HG03457 (cell line): ENCODE measurements at regions not wholly inside any gene's neighbourhood (a gene's known extent, or its start where the extent isn't known, plus 50 kb on each side); places are given as distances from the start of the nearest gene placed in this dataset.
"Not testable (repeated sequence)": the region's sequence is repeated elsewhere in the genome, so short reads cannot be mapped to it uniquely, and the experiment has no call there.

Experiments used
- ATAC-seq: cut with Tn5 transposase; IDR thresholded peaks from one replicate; pipeline ENCODE4 v1.9.1; 2021; ENCODE audit warnings: moderate number of reproducible peaks; ENCODE audit not compliant: unreplicated experiment

- no peak for ATAC-seq
These were observed 172.1 kb downstream of the GOLGA6L6 start for GRCh38 chr15:20369500-20369899.

- ATAC-seq, result no peak
These were observed 172.6 kb downstream of the GOLGA6L6 start for GRCh38 chr15:20368974-20369373.

- no peak for ATAC-seq
These were observed 174.5 kb downstream of the GOLGA6L6 start for GRCh38 chr15:20367093-20367492.

GRCh38 chr15:20363591-20363990 lies 178.0 kb downstream of the GOLGA6L6 start:
- not testable (repeated sequence) for ATAC-seq

GRCh38 chr15:20361091-20361490 lies 180.5 kb downstream of the GOLGA6L6 start:
- ATAC-seq, result no peak

DNA sequence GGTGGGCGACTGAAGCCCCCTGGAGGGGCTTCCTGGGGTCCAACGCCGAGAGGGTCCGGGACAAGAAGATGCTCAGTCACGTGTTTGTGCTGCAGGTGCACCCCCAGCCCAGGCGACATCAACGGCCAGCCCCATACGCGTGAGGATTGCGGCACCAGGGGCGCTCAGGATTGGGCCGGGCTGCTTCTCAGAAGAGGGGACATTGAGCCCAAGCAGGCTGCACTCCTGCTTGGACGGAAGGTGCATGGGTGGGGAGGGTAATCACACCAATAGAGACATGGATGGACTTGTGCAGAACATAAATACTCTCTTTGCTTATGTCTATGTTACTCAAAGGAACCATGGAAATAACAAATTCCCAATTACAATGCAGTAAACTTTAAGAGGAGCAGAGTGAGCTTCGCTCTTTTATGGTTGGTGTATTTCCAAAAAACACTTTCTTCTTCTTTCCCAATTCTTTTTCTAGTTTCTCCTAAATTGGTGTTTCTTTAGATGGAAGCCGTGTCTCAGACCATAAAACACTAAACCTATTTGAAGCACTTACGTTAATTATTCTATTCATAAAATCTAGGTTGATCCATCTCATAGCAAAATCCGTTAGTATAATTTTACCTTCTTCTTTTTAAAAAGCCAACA lies 182.7 kb downstream of the GOLGA6L6 start:
- ATAC-seq, result no peak

DNA sequence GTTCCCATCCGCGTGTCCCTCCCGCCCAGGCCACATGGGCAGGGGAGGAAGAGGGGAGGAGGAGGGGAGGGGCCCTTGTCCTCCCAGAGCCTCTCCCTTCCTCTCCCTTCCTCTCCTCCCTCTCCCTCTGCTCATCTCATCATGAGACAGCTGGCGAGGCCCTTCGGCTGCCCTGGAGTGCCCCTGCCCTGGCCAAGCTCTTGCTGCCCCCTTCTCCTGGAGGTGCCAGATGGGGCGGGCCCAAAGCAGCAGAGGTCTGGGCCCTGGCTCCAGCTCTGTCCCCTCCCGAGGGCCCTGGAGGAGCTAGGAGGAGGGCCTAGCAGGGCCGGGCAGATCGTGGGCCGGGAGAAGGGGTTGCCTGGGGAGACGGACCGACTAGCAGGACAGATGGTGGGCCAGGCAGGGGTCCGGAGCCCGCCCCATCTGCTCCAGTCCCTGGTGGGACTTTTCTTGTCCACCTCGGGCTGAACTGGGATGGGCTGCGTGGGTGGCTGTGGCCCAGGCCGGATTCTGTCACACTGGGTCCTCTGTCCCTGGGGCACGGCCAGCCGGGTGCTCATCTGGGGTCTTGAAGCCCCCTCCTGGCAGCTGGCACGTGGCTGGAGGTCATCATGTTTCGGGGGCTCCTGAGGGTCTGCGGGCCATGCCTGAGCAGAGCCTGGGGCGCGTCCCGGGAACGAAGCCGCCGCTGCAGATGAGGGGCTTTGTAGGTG lies 183.4 kb downstream of the GOLGA6L6 start:
- ATAC-seq, result no peak

DNA sequence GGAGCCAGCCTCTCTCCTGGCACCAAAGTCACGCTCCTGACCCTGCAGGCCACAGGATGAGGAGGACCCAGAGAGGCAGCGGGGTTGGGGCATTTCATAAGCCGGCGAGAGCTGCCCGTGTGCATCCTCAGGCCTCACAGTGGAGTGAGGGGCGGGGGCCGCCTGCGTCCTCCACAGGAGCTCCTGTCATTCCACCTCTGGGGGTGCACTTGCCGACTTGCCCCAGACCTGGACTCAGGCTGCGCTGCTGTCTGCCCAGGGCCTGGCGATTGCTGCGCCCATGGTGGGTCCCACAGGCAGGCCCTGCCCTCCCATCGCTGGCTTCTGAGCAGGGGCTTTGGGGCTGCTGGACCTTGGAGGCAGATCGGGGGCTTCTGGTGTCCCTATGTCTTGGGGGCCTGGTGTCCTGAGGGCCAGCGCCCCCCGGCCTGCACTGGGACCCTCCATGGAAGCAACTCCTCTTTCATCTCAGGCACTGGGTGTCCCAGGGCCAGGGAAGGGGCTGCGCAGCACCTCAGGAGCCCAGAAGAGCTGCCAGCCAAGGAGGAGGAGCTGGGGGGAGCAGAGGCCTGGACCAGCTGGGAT lies 184.0 kb downstream of the GOLGA6L6 start:
- ATAC-seq, result no peak

DNA sequence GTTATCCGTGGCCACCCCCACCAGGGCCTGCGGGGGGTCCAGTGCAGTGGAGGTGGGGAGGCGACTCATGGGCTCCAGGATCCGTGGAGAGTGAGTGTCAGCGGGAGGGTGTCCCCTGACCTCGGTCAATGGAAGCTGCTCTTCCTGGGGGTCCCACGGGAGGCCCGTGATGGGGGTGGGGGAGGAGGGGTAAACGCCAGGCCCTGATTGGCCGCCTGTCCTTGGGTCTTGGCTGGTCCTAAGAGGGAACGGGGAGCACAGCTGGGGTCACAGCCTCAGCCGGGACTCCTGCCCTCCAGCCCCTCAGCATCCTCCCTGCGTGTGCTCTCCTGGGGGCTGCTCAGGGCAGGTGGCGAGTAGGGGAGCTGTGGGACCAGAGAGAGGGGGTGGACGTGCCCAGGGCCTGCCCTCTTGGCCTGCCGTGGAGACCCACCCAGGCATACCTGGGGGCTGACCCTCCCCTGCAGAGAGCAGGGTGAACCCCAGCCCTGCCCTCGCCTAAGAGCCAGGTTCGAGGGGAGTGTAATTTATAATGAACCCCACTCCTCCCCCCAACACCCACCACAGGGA lies 184.6 kb downstream of the GOLGA6L6 start:
- ATAC-seq, result no peak

GRCh38 chr15:20356444-20356910 lies 185.1 kb downstream of the GOLGA6L6 start:
- no peak for ATAC-seq

- ATAC-seq, result no peak
These were observed 186.2 kb downstream of the GOLGA6L6 start for GRCh38 chr15:20355256-20355868.

- not testable (repeated sequence) for ATAC-seq
These were observed 186.7 kb downstream of the GOLGA6L6 start for GRCh38 chr15:20354884-20355223.

GRCh38 chr15:20353966-20354883 lies 187.4 kb downstream of the GOLGA6L6 start:
- no peak for ATAC-seq

GRCh38 chr15:20352241-20353200 lies 189.1 kb downstream of the GOLGA6L6 start:
- no peak for ATAC-seq

DNA sequence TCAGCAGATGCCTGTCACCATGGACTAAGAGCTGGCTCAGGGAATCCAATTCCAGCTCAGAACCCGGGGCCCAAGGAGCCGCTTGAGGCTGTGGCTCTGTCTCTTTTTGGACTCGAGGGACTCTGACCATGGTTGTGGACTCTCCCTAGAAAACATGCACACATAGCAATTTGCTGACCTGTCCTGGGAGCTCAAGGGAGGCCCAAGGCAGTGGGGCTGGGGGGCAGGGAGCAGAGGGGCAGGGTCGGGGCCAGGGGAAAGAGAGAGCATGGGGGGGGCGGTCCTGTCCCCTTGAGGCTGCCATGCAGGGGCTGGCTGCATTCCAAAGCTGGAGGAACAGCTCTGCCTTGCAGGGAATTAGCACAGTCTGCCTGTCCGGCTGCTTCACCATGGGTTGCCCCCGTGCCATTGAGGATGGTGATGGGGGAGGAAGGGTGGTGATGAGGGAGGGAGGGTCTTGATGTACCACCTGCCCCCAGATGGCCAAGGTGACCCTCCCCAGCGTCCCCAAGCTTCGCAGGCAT lies 190.1 kb downstream of the GOLGA6L6 start:
- no peak for ATAC-seq

- no peak for ATAC-seq
These were observed 191.7 kb downstream of the GOLGA6L6 start for GRCh38 chr15:20349774-20350498.

- ATAC-seq, result no peak
These were observed 192.5 kb downstream of the GOLGA6L6 start for GRCh38 chr15:20348900-20349773.
